H9 (cell line): ENCODE measurements at regions not wholly inside any gene's neighbourhood (a gene's known extent, or its start where the extent isn't known, plus 50 kb on each side); places are given as distances from the start of the nearest gene placed in this dataset.

Source experiments
- DNase-seq: peaks from one replicate; pipeline ENCODE4 v3.0.0-alpha.2; 2017
- H2AFZ ChIP-seq: one replicate; pipeline ENCODE4 v1.6.1; 2013; ENCODE audit warnings: mild to moderate bottlenecking, low read length, control low read depth, moderate library complexity
- H2AK5ac ChIP-seq: 2 replicates; pipeline ENCODE4 v1.6.1; 2013; ENCODE audit warnings: low read length, control low read depth, mixed read lengths; ENCODE audit not compliant: insufficient read length
- H2BK120ac ChIP-seq: one replicate; pipeline ENCODE4 v1.6.1; 2013; ENCODE audit warnings: low read depth, mild to moderate bottlenecking, low read length, control low read depth, inconsistent platforms; ENCODE audit not compliant: poor library complexity, severe bottlenecking
- H2BK12ac ChIP-seq: 2 replicates; pipeline ENCODE4 v1.6.1; 2013; ENCODE audit warnings: low read length, control low read depth, mixed read lengths, low read depth; ENCODE audit not compliant: insufficient read length
- H2BK15ac ChIP-seq: 2 replicates; pipeline ENCODE4 v1.6.1; 2013; ENCODE audit warnings: low read depth, low read length, control low read depth
- H2BK20ac ChIP-seq: one replicate; pipeline ENCODE4 v1.6.1; 2013; ENCODE audit warnings: low read depth, mild to moderate bottlenecking, low read length, control low read depth, inconsistent platforms; ENCODE audit not compliant: poor library complexity, severe bottlenecking
- H2BK5ac ChIP-seq: 2 replicates; pipeline ENCODE4 v1.6.1; 2013; ENCODE audit warnings: low read length, control low read depth, mixed read lengths; ENCODE audit not compliant: insufficient read length
- H3K14ac ChIP-seq: 2 replicates; pipeline ENCODE4 v1.6.1; 2013; ENCODE audit warnings: low read length, control low read depth; ENCODE audit not compliant: insufficient read depth
- H3K18ac ChIP-seq: 2 replicates; pipeline ENCODE4 v1.6.1; 2013; ENCODE audit warnings: low read depth, mild to moderate bottlenecking, mixed read lengths, low read length, control low read depth; ENCODE audit not compliant: insufficient read length
- H3K23ac ChIP-seq: 2 replicates; pipeline ENCODE4 v1.6.1; 2013; ENCODE audit warnings: low read length, control low read depth, mixed read lengths, low read depth; ENCODE audit not compliant: insufficient read length
- H3K23me2 ChIP-seq: 2 replicates; pipeline ENCODE4 v1.6.1; 2013; ENCODE audit warnings: low read depth, mild to moderate bottlenecking, mixed read lengths, low read length, control low read depth; ENCODE audit not compliant: insufficient read length, poor library complexity, severe bottlenecking
- H3K27ac ChIP-seq: 2 replicates; pipeline ENCODE4 v1.5.1; 2013; ENCODE audit warnings: low read length, control low read depth, mixed read lengths, low read depth; ENCODE audit not compliant: insufficient read length
- H3K27me3 ChIP-seq: 2 replicates; pipeline ENCODE4 v1.6.1; 2013; ENCODE audit warnings: low read length, control low read depth, inconsistent platforms; ENCODE audit not compliant: insufficient read depth
- H3K4ac ChIP-seq: 2 replicates; pipeline ENCODE4 v1.6.1; 2013; ENCODE audit warnings: low read depth, mild to moderate bottlenecking, control low read depth, inconsistent platforms, low read length, moderate library complexity
- H3K4me1 ChIP-seq: 2 replicates; pipeline ENCODE4 v1.6.1; 2013; ENCODE audit warnings: low read length, control low read depth, inconsistent platforms; ENCODE audit not compliant: insufficient read depth
- H3K4me2 ChIP-seq: 2 replicates; pipeline ENCODE4 v1.6.1; 2013; ENCODE audit warnings: low read length, control low read depth, mixed read lengths; ENCODE audit not compliant: insufficient read length, insufficient read depth
- H3K56ac ChIP-seq: 2 replicates; pipeline ENCODE4 v1.6.1; 2013; ENCODE audit warnings: low read depth, mild to moderate bottlenecking, mixed read lengths, low read length, control low read depth; ENCODE audit not compliant: insufficient read length
- H3K79me1 ChIP-seq: 2 replicates; pipeline ENCODE4 v1.6.1; 2013; ENCODE audit warnings: low read depth, mild to moderate bottlenecking, moderate library complexity, low read length, control low read depth, inconsistent platforms; ENCODE audit not compliant: insufficient read depth, poor library complexity, severe bottlenecking
- H3K79me2 ChIP-seq: 2 replicates; pipeline ENCODE4 v1.6.1; 2013; ENCODE audit warnings: low read length, control low read depth, inconsistent platforms; ENCODE audit not compliant: insufficient read depth
- H3K9ac ChIP-seq: 2 replicates; pipeline ENCODE4 v1.6.1; 2013; ENCODE audit warnings: low read length, control low read depth, mixed read lengths; ENCODE audit not compliant: insufficient read length; ENCODE audit errors: extremely low read depth
- H3K9me3 ChIP-seq: one replicate; pipeline ENCODE4 v1.6.1; 2013; ENCODE audit warnings: low read depth, low read length, inconsistent platforms; ENCODE audit not compliant: control insufficient read depth
- H3T11ph ChIP-seq: one replicate; pipeline ENCODE4 v1.6.1; 2013; ENCODE audit warnings: mild to moderate bottlenecking, low read length, control low read depth, inconsistent platforms
- H4K20me1 ChIP-seq: one replicate; pipeline ENCODE4 v1.6.1; 2013; ENCODE audit not compliant: control insufficient read depth, insufficient read length, insufficient read depth
- H4K5ac ChIP-seq: 2 replicates; pipeline ENCODE4 v1.6.1; 2013; ENCODE audit warnings: low read depth, mild to moderate bottlenecking, mixed read lengths, low read length, control low read depth; ENCODE audit not compliant: insufficient read length
- H4K8ac ChIP-seq: replicated peaks from 2 replicates; pipeline ENCODE4 v1.6.1; 2013; ENCODE audit warnings: low read length, control low read depth, mixed read lengths, low read depth; ENCODE audit not compliant: insufficient read length
- H4K91ac ChIP-seq: 2 replicates; pipeline ENCODE4 v1.6.1; 2013; ENCODE audit warnings: low read depth, mild to moderate bottlenecking, moderate library complexity, mixed read lengths, low read length, control low read depth; ENCODE audit not compliant: insufficient read length
- H3K27ac Mint-ChIP-seq, 3 experiments: 2 replicates in 2 of 3; 3 replicates in 1 of 3; pipeline ENCODE4 v1.8.0; 2020 to 2021; ENCODE audit warnings: mixed read lengths in 3 of 3, mild to moderate bottlenecking in 1 of 3, moderate library complexity in 1 of 3
- H3K27me3 Mint-ChIP-seq: 2 replicates; pipeline ENCODE4 v1.8.0; 2021; ENCODE audit warnings: low read depth, mild to moderate bottlenecking, moderate library complexity, mixed read lengths
- H3K36me3 Mint-ChIP-seq, 3 experiments: 2 replicates in 2 of 3; 3 replicates in 1 of 3; pipeline ENCODE4 v1.8.0; 2020 to 2021; ENCODE audit warnings: low read depth in 3 of 3, mixed read lengths in 3 of 3; ENCODE audit not compliant: insufficient read depth in 1 of 3
- H3K4me1 Mint-ChIP-seq, 2 experiments: 2 replicates each; pipeline ENCODE4 v1.8.0; 2020; ENCODE audit warnings: mixed read lengths in 2 of 2
- H3K4me3 Mint-ChIP-seq, 2 experiments: 2 replicates in 1 of 2; 3 replicates in 1 of 2; pipeline ENCODE4 v1.8.0; 2020 to 2021; ENCODE audit warnings: mild to moderate bottlenecking in 2 of 2, mixed read lengths in 2 of 2, moderate library complexity in 1 of 2
- H3K9me3 Mint-ChIP-seq, 2 experiments: 2 replicates in 1 of 2; 3 replicates in 1 of 2; pipeline ENCODE4 v1.8.0; 2020; ENCODE audit warnings: mild to moderate bottlenecking in 2 of 2, mixed read lengths in 2 of 2, moderate library complexity in 1 of 2
- WGBS: extraction: QIAGEN DNeasy Blood & Tissue Kit; methylation state at CpG from one replicate; pipeline ENCODE4 v1.1.7; 2013; ENCODE audit warnings: missing lambda C conversion rate, low lambda C conversion rate, mixed read lengths; ENCODE audit not compliant: insufficient read length; ENCODE audit errors: extremely low coverage; 5-methylcytosine and 5-hydroxymethylcytosine counted together
- TF ChIP-seq, protein P1 (sequence below): fragments of 200-600 bp; sonication (generic); conservative IDR thresholded peaks from 3 replicates; pipeline ENCODE4 v1.8.0; 2021; ENCODE audit warnings: antibody characterized with exemption, mild to moderate bottlenecking

DNA sequence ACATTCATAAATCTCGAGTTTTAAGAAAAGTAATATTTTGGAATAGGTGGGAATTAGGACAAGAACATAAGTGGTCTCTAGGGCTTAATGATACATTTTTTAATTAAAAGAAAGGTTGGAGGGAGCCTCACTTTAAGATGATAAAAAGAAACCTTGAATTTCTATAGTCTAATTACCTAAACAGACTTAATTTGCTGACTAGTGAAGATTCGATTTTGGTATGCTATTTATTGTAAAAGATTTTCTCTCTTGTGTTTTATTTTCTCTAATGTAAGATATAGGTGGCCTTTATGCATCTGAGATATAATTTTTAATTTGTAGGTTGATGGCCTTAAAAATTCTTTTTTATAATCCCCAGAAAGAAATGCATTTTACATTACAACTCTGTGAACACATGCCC lies 239.1 kb downstream of the COL12A1 start:
- DNase-seq, result no peak
- no peak overlapping the region for H2AFZ ChIP-seq
- no peaks in the 10 kb centered on the region; a peak in 1 of 5 replicates for H3K9me3 Mint-ChIP-seq

More for the DNA sequence above, 239.1 kb downstream of the COL12A1 start:
- no peak overlapping the region for H4K8ac ChIP-seq
- no peaks in the 10 kb centered on the region for H3K4me1 ChIP-seq
- no peak overlapping the region for H3K4me2 ChIP-seq
- H3K23me2 ChIP-seq, result no peaks in the 10 kb centered on the region
- no peak overlapping the region for H3K27ac ChIP-seq
- Mint-ChIP-seq H3K27ac (no peak overlapping the region), H3K27me3 (no peaks in the 10 kb centered on the region; the same call in none of the 2 replicates), H3K4me1 (peaks cover 8 to 15% of the 10 kb centered on the region in 2 experiments; a peak in 3 of 4 replicates), H3K36me3 (peaks cover 0 to 4% (median 0%) of the 10 kb centered on the region in 3 experiments; a peak in 1 of 7 replicates), H3K4me3 (no peak overlapping the region)
- H3K56ac ChIP-seq, result no peak overlapping the region
- no peak overlapping the region for H3T11ph ChIP-seq
- no peaks in the 10 kb centered on the region for H3K27me3 ChIP-seq
- H2AK5ac ChIP-seq, result no peak overlapping the region
- no peak overlapping the region for H2BK5ac ChIP-seq
- H2BK20ac ChIP-seq, result no peak overlapping the region
- no peaks in the 10 kb centered on the region for H3K79me1 ChIP-seq
- H3K9me3 ChIP-seq, result no peaks in the 10 kb centered on the region
- H3K9ac ChIP-seq, result no peak overlapping the region
- no peak overlapping the region for H2BK15ac ChIP-seq
- no peak overlapping the region for H4K91ac ChIP-seq
- H4K5ac ChIP-seq, result no peak overlapping the region
- H3K79me2 ChIP-seq, result no peaks in the 10 kb centered on the region
- no peak overlapping the region for H2BK120ac ChIP-seq
- H4K20me1 ChIP-seq, result no peaks in the 10 kb centered on the region
- H3K4ac ChIP-seq, result no peak overlapping the region
- no peak overlapping the region for H3K18ac ChIP-seq
- no peak overlapping the region for H2BK12ac ChIP-seq
- WGBS, result 100% methylated on average over 1 of the region's 2 CpGs
- H3K14ac ChIP-seq, result no peak overlapping the region
- TF ChIP-seq, protein P1, sequence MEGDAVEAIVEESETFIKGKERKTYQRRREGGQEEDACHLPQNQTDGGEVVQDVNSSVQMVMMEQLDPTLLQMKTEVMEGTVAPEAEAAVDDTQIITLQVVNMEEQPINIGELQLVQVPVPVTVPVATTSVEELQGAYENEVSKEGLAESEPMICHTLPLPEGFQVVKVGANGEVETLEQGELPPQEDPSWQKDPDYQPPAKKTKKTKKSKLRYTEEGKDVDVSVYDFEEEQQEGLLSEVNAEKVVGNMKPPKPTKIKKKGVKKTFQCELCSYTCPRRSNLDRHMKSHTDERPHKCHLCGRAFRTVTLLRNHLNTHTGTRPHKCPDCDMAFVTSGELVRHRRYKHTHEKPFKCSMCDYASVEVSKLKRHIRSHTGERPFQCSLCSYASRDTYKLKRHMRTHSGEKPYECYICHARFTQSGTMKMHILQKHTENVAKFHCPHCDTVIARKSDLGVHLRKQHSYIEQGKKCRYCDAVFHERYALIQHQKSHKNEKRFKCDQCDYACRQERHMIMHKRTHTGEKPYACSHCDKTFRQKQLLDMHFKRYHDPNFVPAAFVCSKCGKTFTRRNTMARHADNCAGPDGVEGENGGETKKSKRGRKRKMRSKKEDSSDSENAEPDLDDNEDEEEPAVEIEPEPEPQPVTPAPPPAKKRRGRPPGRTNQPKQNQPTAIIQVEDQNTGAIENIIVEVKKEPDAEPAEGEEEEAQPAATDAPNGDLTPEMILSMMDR, result no peak
- no peak overlapping the region for H3K23ac ChIP-seq
